GM10266 (cell line): ENCODE measurements at regions not wholly inside any gene's neighbourhood (a gene's known extent, or its start where the extent isn't known, plus 50 kb on each side); places are given as distances from the start of the nearest gene placed in this dataset.
"Not testable (repeated sequence)": the region's sequence is repeated elsewhere in the genome, so short reads cannot be mapped to it uniquely, and the experiment has no call there.

Experiments
- DNase-seq: peaks from one replicate; pipeline ENCODE4 v3.0.0; 2012; ENCODE audit errors: extremely low spot score
- CTCF ChIP-seq: IDR thresholded peaks from 2 replicates; pipeline ENCODE4 v1.5.1; 2012; ENCODE audit warnings: mild to moderate bottlenecking, low read depth; ENCODE audit not compliant: control insufficient read depth, insufficient read depth; ENCODE audit errors: missing control alignments

- no peak for TF ChIP-seq CTCF
- no peak for DNase-seq
These were observed 77.4 kb upstream of the ELOVL5 start for GRCh38 chr6:53426117-53426516.

GRCh38 chr6:53424976-53425718 lies 76.4 kb upstream of the ELOVL5 start:
- TF ChIP-seq CTCF = no peak
- no peak for DNase-seq

- DNase-seq = no peak
- no peak for TF ChIP-seq CTCF
These were observed 75.5 kb upstream of the ELOVL5 start for GRCh38 chr6:53424300-53424699.

GRCh38 chr6:53423560-53423959 lies 74.8 kb upstream of the ELOVL5 start:
- DNase-seq = not testable (repeated sequence)

GRCh38 chr6:53419026-53419425 lies 70.3 kb upstream of the ELOVL5 start:
- no peak for DNase-seq
- no peak for TF ChIP-seq CTCF

GRCh38 chr6:53418288-53418687 lies 69.5 kb upstream of the ELOVL5 start:
- DNase-seq = no peak
- TF ChIP-seq CTCF = no peak

GRCh38 chr6:53417141-53417540 lies 68.4 kb upstream of the ELOVL5 start:
- no peak for DNase-seq
- TF ChIP-seq CTCF = no peak

GRCh38 chr6:53413326-53413725 lies 64.6 kb upstream of the ELOVL5 start:
- no peak for DNase-seq
- TF ChIP-seq CTCF = no peak
